HG03045 (cell line): ENCODE measurements at regions not wholly inside any gene's neighbourhood (a gene's known extent, or its start where the extent isn't known, plus 50 kb on each side); places are given as distances from the start of the nearest gene placed in this dataset.
A peak's percentile ranks its signal among the peaks of the same experiment; 100 is the strongest.
"Not testable (repeated sequence)": the region's sequence is repeated elsewhere in the genome, so short reads cannot be mapped to it uniquely, and the experiment has no call there.

Experiments
- ATAC-seq: cut with Tn5 transposase; IDR thresholded peaks from one replicate; pipeline ENCODE4 v1.9.1; 2021; ENCODE audit warnings: mild to moderate bottlenecking, moderate library complexity; ENCODE audit not compliant: unreplicated experiment

DNA sequence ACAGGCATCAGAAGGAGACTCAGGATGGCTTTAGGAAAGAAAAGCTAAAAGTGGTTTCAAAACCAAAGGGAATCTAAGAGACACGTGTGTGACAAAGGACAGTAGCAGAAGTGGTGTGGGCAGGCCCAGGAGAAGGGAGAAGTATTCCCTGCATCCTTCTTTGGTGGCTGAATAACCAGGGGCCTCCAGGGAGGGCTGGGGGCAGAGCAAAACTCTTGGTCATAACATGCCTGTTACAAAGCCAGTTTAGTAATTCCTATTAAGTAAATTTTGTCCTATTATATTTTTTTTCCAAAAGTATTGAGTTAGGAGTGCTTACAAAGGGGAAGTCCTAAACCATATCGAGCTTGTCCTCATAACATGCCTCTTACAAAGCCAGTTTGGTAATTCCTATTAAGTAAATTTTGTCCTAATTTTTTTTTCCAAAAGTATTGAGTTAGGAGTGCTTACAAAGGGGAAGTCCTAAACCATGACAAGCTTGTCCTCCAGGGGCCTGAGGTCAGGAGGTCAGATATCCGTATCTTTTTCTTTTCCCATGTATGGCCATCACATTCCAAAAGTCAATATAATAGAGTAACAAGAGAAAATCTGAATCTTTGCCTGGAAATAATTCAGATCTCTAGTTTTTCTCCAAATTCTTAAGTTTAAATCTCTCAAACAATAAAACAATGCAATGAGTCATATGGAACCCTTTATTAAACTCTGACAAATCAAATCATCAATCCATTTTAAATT, 509.2 kb downstream of the LTN1 start:
- ATAC-seq = no peak

DNA sequence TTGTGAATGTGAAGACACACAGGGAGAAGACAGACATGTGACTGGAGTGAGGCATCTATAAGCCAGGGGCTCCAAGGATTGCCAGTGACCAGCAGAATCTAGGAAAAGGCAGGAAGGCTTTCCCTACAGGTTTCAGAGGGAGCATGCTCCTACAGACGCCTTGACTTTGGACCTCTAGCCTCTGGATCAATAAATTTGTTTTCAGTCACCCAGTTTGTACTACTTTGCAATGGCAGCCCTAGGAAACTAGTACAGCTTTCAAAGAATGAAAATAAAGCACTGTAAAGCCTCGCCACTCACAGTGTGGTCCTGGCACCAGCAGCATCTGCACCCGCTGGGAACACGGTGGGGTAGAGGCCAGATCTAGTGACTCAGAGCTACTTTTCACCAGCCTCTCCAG, 510.0 kb downstream of the LTN1 start:
- no peak for ATAC-seq

DNA sequence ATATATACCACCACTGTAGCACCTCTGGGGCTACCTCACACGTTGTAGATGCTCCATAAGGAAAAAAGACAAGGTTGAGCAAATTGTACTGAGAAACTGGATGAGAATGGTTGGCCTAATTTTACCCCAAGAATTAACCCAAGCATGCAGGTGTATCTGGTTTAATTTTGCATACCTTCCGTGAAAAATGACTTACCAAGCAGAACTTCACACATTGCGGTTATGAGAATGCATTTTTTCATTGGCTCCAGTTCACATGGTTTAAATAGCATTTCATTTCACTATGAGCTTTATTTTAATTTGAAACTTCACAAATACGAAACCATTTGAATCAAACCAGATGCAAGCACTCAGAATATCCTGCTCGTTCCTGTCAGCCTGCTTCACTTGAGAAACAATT, 512.2 kb downstream of the LTN1 start:
- peak; percentile 76 for ATAC-seq

DNA sequence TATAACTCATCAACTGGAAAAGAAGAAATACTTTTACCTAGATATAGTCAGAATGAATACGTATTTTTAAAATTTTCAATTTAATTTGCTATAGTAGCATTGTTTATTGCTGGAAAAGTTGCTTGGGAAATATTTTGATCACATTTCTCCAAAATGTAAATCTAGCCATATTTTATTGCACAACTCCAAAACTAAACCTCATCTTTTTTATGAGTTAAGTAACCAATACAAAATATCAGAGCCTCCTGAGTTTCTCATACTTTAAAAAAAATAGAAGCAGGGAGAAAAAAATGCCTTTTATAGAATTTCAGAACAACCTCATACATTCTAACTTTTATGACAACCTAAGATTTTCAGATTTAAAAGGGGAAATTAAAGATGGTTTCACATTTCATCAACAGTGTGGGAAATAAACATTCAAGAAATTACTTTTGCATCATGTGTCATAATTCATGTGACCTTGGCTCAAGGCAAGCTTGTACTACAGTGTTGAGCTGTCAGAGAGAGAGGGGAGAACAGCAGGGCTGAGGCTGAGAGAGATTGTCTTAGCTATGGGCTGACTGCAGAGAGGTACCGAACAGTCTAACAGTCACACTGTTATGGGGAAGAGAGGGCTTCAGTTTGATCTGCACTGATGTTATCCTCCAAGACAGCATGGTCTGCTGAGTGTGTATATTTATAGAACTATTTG, 519.0 kb downstream of the LTN1 start:
- peak; percentile 72 for ATAC-seq

DNA sequence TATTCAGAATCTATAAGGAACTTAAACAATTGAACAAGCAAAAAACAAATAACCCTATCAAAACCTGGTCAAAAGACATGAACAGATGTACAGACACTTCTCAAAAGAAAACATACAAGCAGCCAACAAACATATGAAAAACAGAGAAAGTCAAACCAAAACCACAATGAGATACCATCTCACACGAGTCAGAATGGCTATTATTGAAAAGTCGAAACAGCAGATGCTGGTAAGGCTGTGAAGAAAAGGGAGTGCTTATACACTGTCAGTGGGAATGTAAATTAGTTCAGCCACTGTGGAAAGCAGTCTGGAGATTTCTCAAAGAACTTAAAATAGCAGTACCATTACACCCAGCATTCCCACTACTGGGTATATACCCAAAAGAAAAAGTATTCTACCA, 520.1 kb downstream of the LTN1 start:
- ATAC-seq = not testable (repeated sequence)

DNA sequence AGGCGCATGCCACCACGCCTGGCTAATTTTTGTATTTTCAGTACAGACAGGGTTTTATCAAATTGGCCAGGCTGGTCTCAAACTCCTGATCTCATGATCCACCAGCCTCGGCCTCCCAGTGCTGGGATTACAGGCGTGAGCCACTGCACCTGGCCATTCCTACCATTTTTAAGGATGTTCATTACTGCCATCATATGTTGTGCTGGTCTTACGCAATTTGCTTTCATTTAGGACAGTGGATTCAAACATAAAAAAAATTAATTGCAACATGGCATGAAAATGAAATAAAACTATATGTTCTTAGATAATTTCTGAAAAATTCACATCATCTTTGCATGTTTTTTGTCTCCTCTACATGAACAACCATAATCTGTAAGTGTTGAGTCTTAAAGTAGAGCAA, 527.7 kb downstream of the LTN1 start:
- no peak for ATAC-seq

DNA sequence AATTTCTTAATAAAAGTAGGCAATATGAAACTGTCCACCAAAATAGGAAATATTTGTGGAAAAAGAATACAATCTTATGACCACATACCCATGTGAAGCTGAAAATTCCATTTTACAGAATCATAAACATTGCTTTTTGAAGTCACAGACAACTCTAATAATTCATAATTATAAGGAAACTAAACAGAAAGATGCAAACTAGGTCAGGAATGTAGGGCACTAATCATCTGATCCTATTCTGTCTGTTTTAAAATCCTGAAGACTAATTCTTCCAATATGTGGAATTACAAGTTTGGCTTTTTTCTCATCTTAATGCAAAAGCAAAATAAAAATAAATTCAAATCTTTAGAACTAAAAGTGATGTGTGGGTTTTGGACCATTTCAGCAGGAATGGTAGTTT, 528.6 kb downstream of the LTN1 start:
- ATAC-seq = no peak

DNA sequence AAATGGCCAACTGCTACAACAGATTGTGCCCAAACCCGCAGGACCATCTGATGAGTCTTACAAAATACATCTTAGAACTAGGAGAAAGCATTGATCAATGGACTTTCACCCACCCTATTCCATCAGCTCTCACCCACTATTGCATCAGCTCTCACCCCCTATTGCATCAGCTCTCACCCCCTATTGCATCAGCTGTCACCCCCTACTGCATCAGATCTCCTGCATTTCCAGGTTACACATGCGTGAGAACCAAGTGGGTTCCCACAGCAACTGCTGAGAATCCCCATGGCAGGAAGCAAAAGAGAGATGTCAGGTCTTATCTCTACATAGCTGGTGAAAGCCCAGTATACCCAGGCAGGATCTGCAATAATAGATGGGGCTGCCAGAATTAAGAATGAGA, 533.5 kb downstream of the LTN1 start:
- no peak for ATAC-seq

DNA sequence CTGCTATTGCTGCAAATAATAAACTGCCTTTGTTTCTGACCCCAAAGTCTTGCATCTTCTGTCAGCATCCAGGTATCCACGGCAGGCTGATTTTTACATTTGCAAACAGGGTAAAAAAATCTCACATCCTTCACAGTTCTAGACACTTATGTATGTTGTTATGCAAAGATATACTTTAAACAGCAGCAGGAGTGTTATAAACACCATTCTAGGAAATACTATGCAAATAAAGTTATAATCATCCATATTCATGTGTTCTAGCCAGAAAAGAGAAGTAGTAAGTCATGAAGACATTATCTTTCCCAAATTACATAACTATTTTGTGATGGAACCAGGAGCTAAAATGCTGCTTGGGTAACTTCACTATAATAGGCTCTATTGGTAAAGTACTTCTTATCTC, 534.2 kb downstream of the LTN1 start:
- no peak for ATAC-seq

DNA sequence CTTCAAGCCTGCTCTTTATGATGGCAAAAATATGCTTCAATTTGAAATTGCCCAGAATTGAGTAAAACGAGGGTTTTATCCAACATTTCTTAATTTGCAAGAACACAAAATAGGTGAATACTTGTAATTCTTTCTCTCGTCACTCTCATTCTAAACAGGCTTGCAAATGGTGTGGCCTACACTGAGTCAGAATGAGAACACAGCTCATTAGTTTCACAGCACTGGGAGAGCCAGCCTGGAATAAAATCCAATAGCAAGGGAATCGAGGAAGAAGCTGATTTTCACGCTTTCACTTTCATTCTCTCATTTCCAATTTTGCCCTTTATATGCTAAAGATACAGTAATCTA, 537.5 kb downstream of the LTN1 start:
- no peak for ATAC-seq

DNA sequence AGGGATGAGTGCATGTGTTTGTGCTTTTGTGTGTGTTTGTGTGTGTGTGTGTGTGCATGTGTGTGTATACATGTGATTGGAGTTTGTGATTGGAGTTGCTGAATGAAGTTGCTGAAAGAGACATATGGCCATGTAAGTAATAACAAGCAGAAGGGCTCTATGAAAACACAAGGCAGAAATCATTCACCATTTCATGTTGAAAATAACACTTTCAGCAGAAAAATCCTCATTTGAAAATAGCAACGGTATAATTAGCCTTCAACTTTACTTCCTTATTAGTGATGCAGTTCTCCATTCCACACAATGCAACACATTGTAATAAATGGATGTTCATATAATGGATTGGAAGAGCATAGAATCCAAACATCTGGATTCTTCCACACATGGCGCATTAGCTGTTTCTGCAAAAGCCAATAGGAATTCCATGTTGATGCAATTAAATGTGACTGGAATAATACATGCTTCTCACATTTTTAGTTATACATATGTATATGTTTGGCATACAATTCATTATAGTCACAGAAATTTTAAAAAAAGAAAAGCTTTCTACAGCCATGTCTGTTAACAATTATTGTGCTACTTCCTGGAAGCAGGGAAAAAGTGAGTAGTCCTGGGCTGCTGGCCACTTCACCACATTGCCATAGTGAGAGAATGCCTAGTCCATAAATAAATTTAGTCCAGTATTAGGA, 538.0 kb downstream of the LTN1 start:
- ATAC-seq = no peak

DNA sequence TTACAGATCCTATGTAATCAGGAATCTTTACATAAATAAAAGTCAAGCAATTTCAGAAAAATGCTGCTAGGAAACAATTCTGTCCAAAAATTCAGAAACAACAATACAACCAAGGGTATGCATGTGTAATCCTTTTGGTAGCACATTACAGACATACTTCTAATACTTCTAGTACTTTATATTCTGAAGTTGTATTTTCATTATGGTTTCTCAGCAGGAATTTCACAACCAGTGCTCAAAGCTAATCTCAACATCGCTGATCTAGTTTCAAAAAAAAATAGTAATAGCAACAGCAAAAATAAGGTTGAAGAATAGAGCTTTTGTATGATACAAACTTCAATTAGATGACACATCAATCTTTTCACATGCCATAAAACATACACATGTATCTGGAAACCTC, 545.2 kb downstream of the LTN1 start:
- ATAC-seq = no peak

DNA sequence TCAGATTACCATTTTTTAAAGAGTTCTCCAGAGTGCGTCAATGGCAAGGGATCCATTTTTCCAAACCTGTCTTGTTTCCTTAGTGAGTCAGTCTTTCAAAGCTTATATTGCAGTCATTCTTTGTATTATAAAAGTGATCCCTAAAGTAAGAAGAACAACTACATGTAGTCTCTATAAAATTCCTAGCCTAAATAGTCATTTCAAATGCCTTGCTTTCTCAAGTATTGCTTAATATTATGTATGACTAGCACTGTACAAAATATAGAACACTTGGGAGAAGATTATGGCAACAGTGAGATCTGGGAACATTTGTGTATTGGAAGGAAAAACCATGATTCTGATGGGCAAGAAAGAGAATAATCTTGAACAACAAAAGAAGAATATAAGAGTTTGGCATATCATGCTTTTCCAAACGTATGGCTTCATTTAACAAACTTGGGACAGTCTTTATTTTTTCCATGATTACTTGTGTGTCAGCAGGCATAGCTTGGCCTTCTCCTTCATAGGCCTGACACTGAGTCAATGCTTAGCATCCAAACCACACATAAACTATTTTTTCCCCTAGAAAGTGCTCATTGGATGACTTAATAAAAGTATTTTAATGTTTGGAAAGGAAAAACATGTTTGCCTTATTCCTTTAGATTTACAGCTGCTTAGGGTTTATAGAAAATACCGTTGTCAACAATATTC, 547.4 kb downstream of the LTN1 start:
- no peak for ATAC-seq

DNA sequence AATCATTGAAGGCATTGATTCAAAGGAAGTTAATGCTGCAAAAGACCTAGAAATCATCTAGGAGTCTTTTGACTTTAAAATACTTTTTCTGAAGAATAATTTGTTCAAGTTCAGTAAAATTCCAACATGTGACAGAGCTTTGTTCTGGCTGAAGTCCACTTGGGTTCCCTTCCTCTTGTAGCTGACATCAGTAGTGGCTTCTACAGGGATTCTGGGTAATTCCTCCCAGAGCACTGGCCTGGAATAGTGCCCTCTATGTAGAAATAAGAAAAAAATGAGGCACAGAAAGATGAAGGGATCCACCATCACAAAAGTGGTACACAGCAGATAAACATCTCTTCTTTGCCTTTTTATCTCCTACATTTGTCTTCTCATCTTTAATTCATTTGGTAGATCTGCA, 548.1 kb downstream of the LTN1 start:
- ATAC-seq = no peak

DNA sequence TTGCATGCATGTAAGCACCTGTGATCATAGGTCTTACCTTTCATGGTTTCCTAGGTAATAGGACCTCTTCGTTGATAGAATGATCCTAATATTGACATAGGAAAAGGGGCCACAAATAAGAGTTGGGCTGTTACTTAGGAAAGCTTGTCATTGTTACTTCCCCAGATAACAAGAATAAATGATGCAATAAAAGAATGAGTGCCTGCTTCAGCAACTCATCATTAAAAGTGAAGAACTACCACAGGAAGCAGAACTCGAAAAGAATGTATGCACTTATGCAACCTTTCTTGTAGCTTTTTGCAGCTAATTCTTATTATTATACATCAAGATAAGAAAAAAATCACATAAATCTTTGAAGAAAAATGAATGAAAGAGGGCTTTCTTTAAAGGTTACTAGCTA, 548.6 kb downstream of the LTN1 start:
- ATAC-seq = no peak

DNA sequence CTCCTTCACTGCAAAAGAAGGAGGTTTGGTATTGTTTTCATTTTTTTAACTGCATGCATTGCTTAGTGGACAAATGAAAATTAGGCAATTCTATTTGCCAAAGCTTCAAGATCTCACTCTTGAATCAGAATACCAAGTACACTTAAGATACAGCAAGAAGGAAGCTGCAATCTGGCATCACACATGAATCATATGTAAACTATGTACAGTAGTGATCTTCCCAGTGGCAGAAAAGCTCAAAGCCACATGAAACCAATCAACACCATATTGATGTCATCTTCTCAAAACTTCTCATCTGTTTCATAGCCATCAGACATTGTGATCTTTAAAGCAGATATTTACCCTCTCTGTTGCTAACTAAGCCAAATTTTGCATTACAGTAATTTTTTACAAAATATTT, 550.1 kb downstream of the LTN1 start:
- ATAC-seq = no peak

DNA sequence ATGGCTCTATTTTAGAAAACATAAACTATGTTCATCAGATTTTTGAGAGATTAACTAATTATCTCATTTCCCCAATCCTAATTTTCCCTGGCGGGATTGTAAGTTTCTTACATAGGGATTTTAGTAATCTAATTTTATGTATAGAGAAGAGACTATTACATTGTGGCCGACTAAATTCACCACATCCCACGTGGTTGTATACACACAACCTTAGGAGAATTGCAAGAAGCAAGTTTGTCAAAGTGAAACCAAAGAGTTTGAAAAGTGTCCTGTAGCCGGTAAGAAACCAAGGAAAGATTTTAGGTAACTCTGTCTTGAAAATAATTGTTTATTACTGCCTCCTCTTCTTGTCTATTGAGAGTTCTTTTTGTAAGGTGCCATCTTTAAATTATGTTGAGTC, 550.6 kb downstream of the LTN1 start:
- ATAC-seq = no peak

DNA sequence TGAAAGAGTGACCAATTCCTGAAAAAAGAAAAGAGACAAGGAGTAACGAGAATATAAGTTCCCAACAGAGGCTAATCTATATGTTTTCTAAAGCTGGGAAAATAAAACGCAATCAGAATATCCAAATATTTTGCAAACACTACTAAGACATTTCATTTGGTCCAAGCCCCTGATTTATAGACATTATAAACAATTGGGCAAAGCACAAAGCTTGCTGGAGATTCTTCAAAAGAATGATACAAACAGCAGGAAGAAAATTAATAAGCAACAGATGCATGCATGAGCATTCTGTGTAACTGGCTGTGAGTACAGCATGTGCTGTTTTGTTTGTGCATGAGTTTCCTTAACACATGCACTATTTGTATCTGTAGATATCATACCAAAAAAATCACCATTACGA, 552.9 kb downstream of the LTN1 start:
- ATAC-seq = no peak

DNA sequence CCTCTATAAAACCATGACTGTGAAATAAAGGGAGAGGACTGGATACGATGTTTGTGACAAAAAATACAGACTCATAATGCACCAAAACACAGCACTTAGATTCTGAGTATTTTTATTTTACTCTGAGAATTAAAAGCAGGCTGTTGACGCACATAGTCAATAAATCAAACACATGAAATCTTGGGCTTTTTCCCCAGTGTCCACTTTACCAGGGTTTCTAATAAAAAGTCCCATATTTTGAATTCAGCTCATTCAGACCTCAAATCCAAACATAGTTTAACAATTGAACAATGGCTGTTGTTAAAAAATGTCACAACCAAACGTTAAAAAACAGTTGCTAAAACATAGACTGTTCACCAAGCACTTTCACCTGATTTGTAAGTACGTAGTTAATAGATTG, 553.4 kb downstream of the LTN1 start:
- no peak for ATAC-seq

DNA sequence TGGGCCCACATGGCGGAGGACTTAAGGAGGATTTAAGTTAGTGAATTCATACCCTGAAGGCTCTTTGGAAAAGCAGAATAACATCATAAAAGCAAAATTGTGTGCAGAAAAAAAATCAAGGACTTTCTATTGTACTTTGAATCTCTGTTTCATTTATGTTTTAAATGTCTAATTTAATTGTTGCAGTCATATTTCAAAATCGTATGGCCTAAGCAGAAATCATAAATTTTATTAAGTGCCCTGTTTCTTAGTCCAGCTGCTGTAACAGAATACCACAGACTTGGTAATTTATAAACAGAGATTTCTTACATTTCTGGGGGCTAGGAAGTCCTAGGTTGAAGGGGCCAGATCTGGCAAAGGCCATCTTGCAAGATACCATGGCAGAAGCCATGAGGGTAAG, 555.6 kb downstream of the LTN1 start:
- ATAC-seq = no peak

DNA sequence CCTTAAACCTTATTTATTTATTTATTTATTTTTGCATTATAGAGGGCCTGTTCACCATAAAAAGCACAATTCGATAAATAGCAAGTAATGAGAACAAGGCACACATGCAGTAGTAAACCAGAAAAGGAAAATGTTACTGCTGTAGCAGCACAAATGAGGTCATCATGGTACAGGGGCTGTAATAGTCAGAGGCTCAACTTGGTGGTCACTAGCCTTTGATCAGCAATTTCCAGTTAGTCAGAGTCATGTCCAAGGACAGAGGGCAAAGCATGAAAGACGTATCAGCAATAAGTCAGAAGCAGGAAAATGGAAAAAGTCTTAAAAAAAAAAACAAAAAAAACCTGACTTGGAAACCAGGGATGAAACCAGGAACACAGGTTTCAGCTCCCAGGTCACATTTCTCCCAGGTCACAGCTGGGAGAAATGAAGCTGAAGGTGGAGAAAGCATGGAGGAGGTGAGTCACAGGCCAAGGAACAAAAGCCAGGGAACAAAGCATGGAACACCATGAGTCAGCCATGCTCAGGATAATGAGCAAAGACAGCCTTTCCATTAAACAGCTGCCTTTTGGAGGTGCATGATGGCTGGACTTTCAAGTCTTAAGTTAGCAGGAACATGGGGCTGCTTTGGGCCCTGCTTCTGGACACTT, 556.3 kb downstream of the LTN1 start:
- ATAC-seq = no peak
